ENCODE measurements at regions not wholly inside any gene's neighbourhood (a gene's known extent, or its start where the extent isn't known, plus 50 kb on each side); places are given as distances from the start of the nearest gene placed in this dataset.
A peak's percentile ranks its signal among the peaks of the same experiment; 100 is the strongest.

- peak in 1 of 3 donors; percentile 8 for DNase-seq
Observed at GRCh38 chr3:168272343-168272985, 176.7 kb upstream of the GOLIM4 start.

GRCh38 chr3:168271932-168272331 lies 176.2 kb upstream of the GOLIM4 start:
- Histone ChIP-seq H3K4me1 (ENCODE audit: control extremely low read depth in 1 of 4, control insufficient read depth in 4 of 4, insufficient read depth in 4 of 4, low read length in 3 of 4) (no peaks in the 10 kb centered on the region), H3K27ac (ENCODE audit: insufficient read depth in 1 of 2, low read depth in 1 of 2, low read length in 2 of 2, poor library complexity in 1 of 2, severe bottlenecking in 2 of 2) (no peak overlapping the region), H3K9me3 (ENCODE audit: control extremely low read depth in 1 of 5, control insufficient read depth in 4 of 5, insufficient read depth in 2 of 5, low read depth in 1 of 5, low read length in 4 of 5) (peaks cover 0 to 16% (median 0%) of the 10 kb centered on the region in 5 experiments), H3K27me3 (replicated peaks in 2 of 5; ENCODE audit: control insufficient read depth in 4 of 5, insufficient read depth in 5 of 5, low read length in 4 of 5) (no peaks in the 10 kb centered on the region), H3K4me3 (ENCODE audit: control insufficient read depth in 1 of 7, extremely low read depth in 1 of 7, insufficient read depth in 4 of 7, low read depth in 2 of 7, low read length in 6 of 7) (no peak overlapping the region), H3K36me3 (ENCODE audit: control insufficient read depth in 4 of 4, insufficient read depth in 4 of 4, low read length in 3 of 4) (peaks cover 0 to 2% (median under 1%) of the 10 kb centered on the region in 4 experiments)
- ChIA-PET POLR2A (no interaction called here), CTCF (interaction anchor here (1.5 kb wide), 1 partner anchor 22 kb away, joined by 5 read pairs; no protein-coding TSS in a partner anchor)
- 100% methylated on average over 1 of the region's 2 CpGs for WGBS (ENCODE audit: insufficient coverage)
- DNase-seq, result no peak

More at GRCh38 chr3:168272343-168272985, 176.7 kb upstream of the GOLIM4 start:
- WGBS (ENCODE audit: insufficient coverage), result 100% methylated on average over 1 of the region's 1 CpG
- H3K27ac ChIP-seq (ENCODE audit: insufficient read depth in 1 of 2, low read depth in 1 of 2, low read length in 2 of 2, poor library complexity in 1 of 2, severe bottlenecking in 2 of 2), result no peak overlapping the region
- POLR2A ChIA-PET, result no interaction called here
- peaks cover 0 to 16% (median 0%) of the 10 kb centered on the region in 5 experiments for H3K9me3 ChIP-seq (ENCODE audit: control extremely low read depth in 1 of 5, control insufficient read depth in 4 of 5, insufficient read depth in 2 of 5, low read depth in 1 of 5, low read length in 4 of 5)
- H3K4me3 ChIP-seq (ENCODE audit: control insufficient read depth in 1 of 7, extremely low read depth in 1 of 7, insufficient read depth in 4 of 7, low read depth in 2 of 7, low read length in 6 of 7), result no peak overlapping the region
- peaks cover 0 to 5% (median under 1%) of the 10 kb centered on the region in 4 experiments for H3K36me3 ChIP-seq (ENCODE audit: control insufficient read depth in 4 of 4, insufficient read depth in 4 of 4, low read length in 3 of 4)
- no peaks in the 10 kb centered on the region for H3K4me1 ChIP-seq (ENCODE audit: control extremely low read depth in 1 of 4, control insufficient read depth in 4 of 4, insufficient read depth in 4 of 4, low read length in 3 of 4)
- CTCF ChIA-PET, result interaction anchor here (1.1 to 1.5 kb wide), 2 partner anchors 22 to 23 kb away, joined by 3 to 5 read pairs; no protein-coding TSS in a partner anchor
- H3K27me3 ChIP-seq (replicated peaks in 2 of 5; ENCODE audit: control insufficient read depth in 4 of 5, insufficient read depth in 5 of 5, low read length in 4 of 5), result no peaks in the 10 kb centered on the region

GRCh38 chr3:168269001-168269400 lies 173.3 kb upstream of the GOLIM4 start:
- no peak for DNase-seq
- ChIA-PET POLR2A (no interaction called here), CTCF (no interaction called here)
- peaks cover 0 to 2% (median 0%) of the 10 kb centered on the region in 4 experiments for H3K36me3 ChIP-seq (ENCODE audit: control insufficient read depth in 4 of 4, insufficient read depth in 4 of 4, low read length in 3 of 4)
- H3K27me3 ChIP-seq (replicated peaks in 2 of 5; ENCODE audit: control insufficient read depth in 4 of 5, insufficient read depth in 5 of 5, low read length in 4 of 5), result no peaks in the 10 kb centered on the region
- no peaks in the 10 kb centered on the region for H3K4me1 ChIP-seq (ENCODE audit: control extremely low read depth in 1 of 4, control insufficient read depth in 4 of 4, insufficient read depth in 4 of 4, low read length in 3 of 4)
- H3K4me3 ChIP-seq (ENCODE audit: control insufficient read depth in 1 of 7, extremely low read depth in 1 of 7, insufficient read depth in 4 of 7, low read depth in 2 of 7, low read length in 6 of 7), result no peak overlapping the region
- H3K27ac ChIP-seq (ENCODE audit: insufficient read depth in 1 of 2, low read depth in 1 of 2, low read length in 2 of 2, poor library complexity in 1 of 2, severe bottlenecking in 2 of 2), result no peak overlapping the region
- peaks cover 0 to 6% (median 0%) of the 10 kb centered on the region in 5 experiments for H3K9me3 ChIP-seq (ENCODE audit: control extremely low read depth in 1 of 5, control insufficient read depth in 4 of 5, insufficient read depth in 2 of 5, low read depth in 1 of 5, low read length in 4 of 5)
- WGBS (ENCODE audit: insufficient coverage), result 100% methylated on average over 1 of the region's 1 CpG

- H3K36me3 ChIP-seq (ENCODE audit: control insufficient read depth in 4 of 4, insufficient read depth in 4 of 4, low read length in 3 of 4), result no peaks in the 10 kb centered on the region
Observed at GRCh38 chr3:168267179-168267578, 171.5 kb upstream of the GOLIM4 start.

GRCh38 chr3:168266335-168266734 lies 170.6 kb upstream of the GOLIM4 start:
- CTCF ChIA-PET, result interaction anchor here (1.0 kb wide), 1 partner anchor 36 kb away, joined by 3 read pairs; no protein-coding TSS in a partner anchor
- DNase-seq, result no peak
- Histone ChIP-seq H3K4me3 (ENCODE audit: control insufficient read depth in 1 of 7, extremely low read depth in 1 of 7, insufficient read depth in 4 of 7, low read depth in 2 of 7, low read length in 6 of 7) (no peak overlapping the region), H3K27ac (ENCODE audit: insufficient read depth in 1 of 2, low read depth in 1 of 2, low read length in 2 of 2, poor library complexity in 1 of 2, severe bottlenecking in 2 of 2) (no peak overlapping the region), H3K36me3 (ENCODE audit: control insufficient read depth in 4 of 4, insufficient read depth in 4 of 4, low read length in 3 of 4) (no peaks in the 10 kb centered on the region), H3K4me1 (ENCODE audit: control extremely low read depth in 1 of 4, control insufficient read depth in 4 of 4, insufficient read depth in 4 of 4, low read length in 3 of 4) (no peaks in the 10 kb centered on the region), H3K9me3 (ENCODE audit: control extremely low read depth in 1 of 5, control insufficient read depth in 4 of 5, insufficient read depth in 2 of 5, low read depth in 1 of 5, low read length in 4 of 5) (no peaks in the 10 kb centered on the region), H3K27me3 (replicated peaks in 2 of 5; ENCODE audit: control insufficient read depth in 4 of 5, insufficient read depth in 5 of 5, low read length in 4 of 5) (no peaks in the 10 kb centered on the region)
- POLR2A ChIA-PET, result no interaction called here
- WGBS (ENCODE audit: insufficient coverage), result 98% methylated on average over 7 of the region's 7 CpGs

More at GRCh38 chr3:168267179-168267578, 171.5 kb upstream of the GOLIM4 start:
- no peaks in the 10 kb centered on the region for H3K4me1 ChIP-seq (ENCODE audit: control extremely low read depth in 1 of 4, control insufficient read depth in 4 of 4, insufficient read depth in 4 of 4, low read length in 3 of 4)
- no peak overlapping the region for H3K4me3 ChIP-seq (ENCODE audit: control insufficient read depth in 1 of 7, extremely low read depth in 1 of 7, insufficient read depth in 4 of 7, low read depth in 2 of 7, low read length in 6 of 7)
- H3K27me3 ChIP-seq (replicated peaks in 2 of 5; ENCODE audit: control insufficient read depth in 4 of 5, insufficient read depth in 5 of 5, low read length in 4 of 5), result no peaks in the 10 kb centered on the region
- no peaks in the 10 kb centered on the region for H3K9me3 ChIP-seq (ENCODE audit: control extremely low read depth in 1 of 5, control insufficient read depth in 4 of 5, insufficient read depth in 2 of 5, low read depth in 1 of 5, low read length in 4 of 5)
- no peak overlapping the region for H3K27ac ChIP-seq (ENCODE audit: insufficient read depth in 1 of 2, low read depth in 1 of 2, low read length in 2 of 2, poor library complexity in 1 of 2, severe bottlenecking in 2 of 2)
- no CpG with 5 or more reads among the region's 1 CpG for whole genome bisulfite sequencing (ENCODE audit: insufficient coverage)
- ChIA-PET POLR2A (no interaction called here), CTCF (interaction anchor here (1.0 to 1.4 kb wide), 2 partner anchors 20 to 37 kb away, joined by 3 read pairs; no protein-coding TSS in a partner anchor)
- DNase-seq, result no peak

GRCh38 chr3:168262887-168263286 lies 167.2 kb upstream of the GOLIM4 start:
- CTCF ChIA-PET, result no interaction called here
- Histone ChIP-seq H3K27ac (ENCODE audit: insufficient read depth in 1 of 2, low read depth in 1 of 2, low read length in 2 of 2, poor library complexity in 1 of 2, severe bottlenecking in 2 of 2) (no peak overlapping the region), H3K4me1 (ENCODE audit: control extremely low read depth in 1 of 4, control insufficient read depth in 4 of 4, insufficient read depth in 4 of 4, low read length in 3 of 4) (peaks cover 0 to 2% (median 0%) of the 10 kb centered on the region in 4 experiments), H3K27me3 (replicated peaks in 2 of 5; ENCODE audit: control insufficient read depth in 4 of 5, insufficient read depth in 5 of 5, low read length in 4 of 5) (no peaks in the 10 kb centered on the region), H3K36me3 (ENCODE audit: control insufficient read depth in 4 of 4, insufficient read depth in 4 of 4, low read length in 3 of 4) (no peaks in the 10 kb centered on the region), H3K4me3 (ENCODE audit: control insufficient read depth in 1 of 7, extremely low read depth in 1 of 7, insufficient read depth in 4 of 7, low read depth in 2 of 7, low read length in 6 of 7) (no peak overlapping the region), H3K9me3 (ENCODE audit: control extremely low read depth in 1 of 5, control insufficient read depth in 4 of 5, insufficient read depth in 2 of 5, low read depth in 1 of 5, low read length in 4 of 5) (no peaks in the 10 kb centered on the region)
- POLR2A ChIA-PET, result no interaction called here
- no peak for DNase-seq

GRCh38 chr3:168260859-168261258 lies 165.1 kb upstream of the GOLIM4 start:
- Histone ChIP-seq H3K27ac (ENCODE audit: insufficient read depth in 1 of 2, low read depth in 1 of 2, low read length in 2 of 2, poor library complexity in 1 of 2, severe bottlenecking in 2 of 2) (no peak overlapping the region), H3K9me3 (ENCODE audit: control extremely low read depth in 1 of 5, control insufficient read depth in 4 of 5, insufficient read depth in 2 of 5, low read depth in 1 of 5, low read length in 4 of 5) (peaks cover 0 to 3% (median 2%) of the 10 kb centered on the region in 5 experiments), H3K27me3 (replicated peaks in 2 of 5; ENCODE audit: control insufficient read depth in 4 of 5, insufficient read depth in 5 of 5, low read length in 4 of 5) (no peaks in the 10 kb centered on the region), H3K4me3 (ENCODE audit: control insufficient read depth in 1 of 7, extremely low read depth in 1 of 7, insufficient read depth in 4 of 7, low read depth in 2 of 7, low read length in 6 of 7) (no peak overlapping the region), H3K4me1 (ENCODE audit: control extremely low read depth in 1 of 4, control insufficient read depth in 4 of 4, insufficient read depth in 4 of 4, low read length in 3 of 4) (peaks cover 0 to 2% (median 0%) of the 10 kb centered on the region in 4 experiments), H3K36me3 (ENCODE audit: control insufficient read depth in 4 of 4, insufficient read depth in 4 of 4, low read length in 3 of 4) (peaks cover 0 to 2% (median 0%) of the 10 kb centered on the region in 4 experiments)
- DNase-seq, result peak in 1 of 3 donors; percentile 10
- ChIA-PET CTCF (interaction anchor here (0.9 to 1.1 kb wide), 2 partner anchors 11 to 16 kb away, joined by 3 read pairs; no protein-coding TSS in a partner anchor), POLR2A (no interaction called here)
- WGBS (ENCODE audit: insufficient coverage), result 80% methylated on average over 1 of the region's 1 CpG

All from common myeloid progenitor, CD34-positive (primary cell).